Mesenchymal stem cell (in vitro differentiated cells and primary cell): ENCODE measurements at regions not wholly inside any gene's neighbourhood (a gene's known extent, or its start where the extent isn't known, plus 50 kb on each side); places are given as distances from the start of the nearest gene placed in this dataset.
"Not testable (repeated sequence)": the region's sequence is repeated elsewhere in the genome, so short reads cannot be mapped to it uniquely, and the experiment has no call there.

Source experiments
- DNase-seq: peaks from one replicate; pipeline ENCODE4 v3.0.0-alpha.2; 2013
- H2AFZ ChIP-seq: one replicate; pipeline ENCODE4 v1.6.1; 2013; ENCODE audit warnings: low read depth, mild to moderate bottlenecking, control low read depth, inconsistent platforms, low read length, moderate library complexity
- H2AK5ac ChIP-seq: 2 replicates; pipeline ENCODE4 v1.6.1; 2013; ENCODE audit warnings: low read length, moderate library complexity, mild to moderate bottlenecking, inconsistent platforms; ENCODE audit not compliant: severe bottlenecking
- H2BK120ac ChIP-seq: one replicate; pipeline ENCODE4 v1.6.1; 2013; ENCODE audit warnings: low read depth, mild to moderate bottlenecking, inconsistent platforms, low read length, moderate library complexity
- H2BK12ac ChIP-seq, 2 experiments: one replicate each; pipeline ENCODE4 v1.6.1; 2013; ENCODE audit warnings: inconsistent platforms in 2 of 2, low read length in 2 of 2, mild to moderate bottlenecking in 2 of 2, moderate library complexity in 2 of 2, control low read depth in 1 of 2
- H2BK15ac ChIP-seq: one replicate; pipeline ENCODE4 v1.6.1; 2013; ENCODE audit warnings: mild to moderate bottlenecking, low read depth, inconsistent platforms; ENCODE audit not compliant: poor library complexity, severe bottlenecking
- H2BK5ac ChIP-seq: 2 replicates; pipeline ENCODE4 v1.6.1; 2013; ENCODE audit warnings: low read depth, mild to moderate bottlenecking, low read length, control low read depth, inconsistent platforms; ENCODE audit not compliant: poor library complexity, severe bottlenecking
- H3K14ac ChIP-seq, 2 experiments: one replicate each; pipeline ENCODE4 v1.6.1; 2013; ENCODE audit warnings: inconsistent platforms in 2 of 2, low read length in 2 of 2, control low read depth in 1 of 2, mild to moderate bottlenecking in 1 of 2, moderate library complexity in 1 of 2
- H3K18ac ChIP-seq, 2 experiments: one replicate each; pipeline ENCODE4 v1.6.1; 2013; ENCODE audit warnings: inconsistent platforms in 2 of 2, low read length in 2 of 2, control low read depth in 1 of 2, low read depth in 1 of 2, mild to moderate bottlenecking in 1 of 2
- H3K23ac ChIP-seq, 2 experiments: one replicate each; pipeline ENCODE4 v1.6.1; 2013; ENCODE audit warnings: inconsistent platforms in 2 of 2, low read length in 2 of 2, mild to moderate bottlenecking in 2 of 2, moderate library complexity in 2 of 2, control low read depth in 1 of 2
- H3K27ac ChIP-seq: 2 replicates; pipeline ENCODE4 v1.5.1; 2013; ENCODE audit warnings: mild to moderate bottlenecking, moderate library complexity, low read length, control low read depth, inconsistent platforms; ENCODE audit not compliant: poor library complexity, severe bottlenecking
- H3K27me3 ChIP-seq, 2 experiments: 2 replicates each; pipeline versions ENCODE4 v1.6.1 to v1.7.0; 2013; ENCODE audit warnings: low read length in 2 of 2, mild to moderate bottlenecking in 2 of 2, moderate library complexity in 2 of 2, control low read depth in 1 of 2, inconsistent platforms in 1 of 2; ENCODE audit not compliant: control insufficient read depth in 1 of 2, insufficient read depth in 1 of 2
- H3K36me3 ChIP-seq, 2 experiments: 2 replicates each; pipeline versions ENCODE4 v1.6.1 to v1.7.0; 2013; ENCODE audit warnings: low read length in 2 of 2, control low read depth in 1 of 2, inconsistent platforms in 1 of 2, low read depth in 1 of 2, mild to moderate bottlenecking in 1 of 2; ENCODE audit not compliant: insufficient read depth in 2 of 2, control insufficient read depth in 1 of 2
- H3K4ac ChIP-seq, 2 experiments: one replicate each; pipeline ENCODE4 v1.6.1; 2013; ENCODE audit warnings: inconsistent platforms in 2 of 2, low read length in 2 of 2, mild to moderate bottlenecking in 2 of 2, moderate library complexity in 2 of 2, control low read depth in 1 of 2, low read depth in 1 of 2
- H3K4me1 ChIP-seq: 2 replicates; pipeline ENCODE4 v1.6.1; 2013; ENCODE audit warnings: low read depth, low read length, control low read depth; ENCODE audit not compliant: control insufficient read depth, insufficient read depth
- H3K4me2 ChIP-seq: 2 replicates; pipeline ENCODE4 v1.6.1; 2013; ENCODE audit warnings: low read length, mild to moderate bottlenecking, inconsistent platforms; ENCODE audit not compliant: poor library complexity, severe bottlenecking
- H3K4me3 ChIP-seq, 2 experiments: 2 replicates each; pipeline versions ENCODE4 v1.5.1 to v1.7.0; 2013; ENCODE audit warnings: low read length in 2 of 2, mild to moderate bottlenecking in 2 of 2, control low read depth in 1 of 2, low read depth in 1 of 2; ENCODE audit not compliant: insufficient read depth in 1 of 2
- H3K79me1 ChIP-seq: replicated peaks from 2 replicates; pipeline ENCODE4 v1.6.1; 2013; ENCODE audit warnings: mild to moderate bottlenecking, control low read depth, low read length, inconsistent platforms; ENCODE audit not compliant: poor library complexity, severe bottlenecking
- H3K9ac ChIP-seq: 2 replicates; pipeline ENCODE4 v1.7.0; 2013; ENCODE audit warnings: mild to moderate bottlenecking, low read length, moderate library complexity
- H3K9me3 ChIP-seq: 2 replicates; pipeline ENCODE4 v1.7.0; 2013; ENCODE audit warnings: mild to moderate bottlenecking, low read length; ENCODE audit not compliant: control insufficient read depth
- H4K8ac ChIP-seq: one replicate; pipeline ENCODE4 v1.6.1; 2013; ENCODE audit warnings: inconsistent platforms, mild to moderate bottlenecking, low read length, moderate library complexity
- H4K91ac ChIP-seq: one replicate; pipeline ENCODE4 v1.6.1; 2013; ENCODE audit warnings: mild to moderate bottlenecking, low read length, inconsistent platforms
- WGBS: methylation state at CpG from one replicate; pipeline ENCODE4 v1.1.7; 2013; ENCODE audit warnings: mixed read lengths; 5-methylcytosine and 5-hydroxymethylcytosine counted together

DNA sequence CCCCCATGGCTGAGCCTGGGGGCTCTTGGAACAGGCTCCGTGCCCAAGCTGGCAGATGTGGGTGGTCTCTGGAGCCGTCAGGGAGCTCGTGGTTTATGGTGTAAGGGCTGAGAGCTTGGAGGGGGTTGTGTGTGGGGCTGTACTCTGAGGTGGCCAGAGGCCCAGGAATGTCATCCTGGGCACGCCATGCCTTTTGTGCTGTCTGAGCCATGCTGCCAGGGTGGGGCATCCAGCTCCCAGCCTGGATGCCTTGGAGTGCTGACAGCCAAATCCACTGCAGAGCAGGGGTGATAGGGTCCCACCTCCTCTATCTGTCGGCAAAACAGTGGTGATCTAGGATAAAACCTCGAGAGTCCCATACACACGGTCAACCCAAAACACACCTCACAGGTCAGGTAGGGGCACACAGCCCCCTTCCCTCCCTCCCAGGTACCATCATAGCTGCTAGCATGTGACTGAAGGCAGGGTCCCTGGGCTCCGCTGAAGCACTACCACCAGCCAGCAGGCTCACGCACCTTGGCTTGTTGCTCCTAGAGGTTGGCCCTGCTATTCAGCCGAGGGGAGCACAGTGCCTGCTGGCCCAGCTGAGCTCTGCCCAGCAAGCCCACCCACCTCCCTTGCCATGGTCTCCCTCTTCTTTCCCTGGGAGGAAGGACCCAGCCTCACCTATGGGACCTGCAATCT is 61.5 kb downstream of the GOLGA8B start:
- 71% methylated on average over 9 of the region's 10 CpGs for WGBS
- not testable (repeated sequence) for H3K27me3 ChIP-seq, H3K9me3 ChIP-seq, H3K4me2 ChIP-seq, H3K18ac ChIP-seq, H3K79me1 ChIP-seq, H4K91ac ChIP-seq, H3K23ac ChIP-seq, H3K36me3 ChIP-seq, H2BK120ac ChIP-seq, H2AFZ ChIP-seq, DNase-seq, H3K14ac ChIP-seq, H2BK12ac ChIP-seq, H2BK5ac ChIP-seq, H4K8ac ChIP-seq, H2BK15ac ChIP-seq, H3K27ac ChIP-seq, H3K9ac ChIP-seq, H2AK5ac ChIP-seq, H3K4me1 ChIP-seq, H3K4me3 ChIP-seq, H3K4ac ChIP-seq

DNA sequence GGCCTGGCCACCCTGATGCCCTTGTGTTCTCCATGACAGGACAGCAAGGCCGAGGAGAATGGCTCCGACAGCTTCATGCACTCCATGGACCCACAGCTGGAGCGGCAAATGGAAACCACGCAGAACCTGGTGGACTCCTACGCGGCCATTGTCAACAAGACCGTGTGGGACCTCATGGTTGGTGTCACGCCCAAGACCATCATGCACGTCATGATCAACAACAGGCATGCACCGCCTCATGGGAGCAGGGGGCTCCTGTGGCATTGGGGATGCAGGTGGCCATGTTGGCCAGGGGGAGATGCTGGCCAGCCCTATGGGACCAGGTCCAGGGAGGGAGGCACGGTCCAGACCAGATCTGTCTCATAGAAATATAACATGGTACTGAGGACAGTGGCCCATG is 62.9 kb downstream of the GOLGA8B start:
- Histone ChIP-seq H4K91ac (no peak overlapping the region), H3K18ac (no peak overlapping the region), H2BK15ac (no peak overlapping the region), H3K9me3 (no peaks in the 10 kb centered on the region), H2AK5ac (no peak overlapping the region), H3K4me1 (no peaks in the 10 kb centered on the region), H3K27ac (no peak overlapping the region), H2BK120ac (no peak overlapping the region), H3K9ac (no peak overlapping the region), H4K8ac (no peak overlapping the region), H2AFZ (no peak overlapping the region), H2BK12ac (no peak overlapping the region), H3K4ac (no peak overlapping the region), H3K14ac (no peak overlapping the region), H3K4me2 (no peak overlapping the region), H3K79me1 (no peaks in the 10 kb centered on the region), H3K27me3 (peaks cover 3 to 6% of the 10 kb centered on the region in 2 experiments), H3K4me3 (no peak overlapping the region), H3K36me3 (no peaks in the 10 kb centered on the region), H3K23ac (no peak overlapping the region), H2BK5ac (no peak overlapping the region)
- no peak for DNase-seq
- 71% methylated on average over 11 of the region's 11 CpGs for WGBS

DNA sequence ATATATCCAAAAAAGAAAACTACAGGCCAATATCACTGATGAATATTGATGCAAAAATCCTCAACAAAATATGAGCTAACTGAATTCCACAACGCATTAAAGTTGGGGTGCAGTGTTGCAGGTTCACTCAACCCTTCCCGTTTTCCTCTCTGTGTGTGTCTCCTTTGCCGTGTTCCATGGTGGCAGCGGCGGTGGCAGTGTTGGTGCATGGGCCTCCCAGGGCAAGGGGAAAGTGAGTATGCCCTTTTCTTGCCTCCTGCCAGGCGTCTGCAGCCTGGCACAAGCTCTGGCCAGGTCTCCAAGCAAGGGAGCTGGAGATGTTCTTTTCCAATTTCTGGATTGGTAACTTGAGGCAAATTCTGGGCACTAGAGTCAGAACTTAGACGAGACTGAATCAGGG is 63.4 kb downstream of the GOLGA8B start:
- not testable (repeated sequence) for H2BK5ac ChIP-seq, H3K14ac ChIP-seq, H3K27me3 ChIP-seq, H4K91ac ChIP-seq, H2BK120ac ChIP-seq, H3K18ac ChIP-seq, H3K23ac ChIP-seq, H2BK12ac ChIP-seq, H2AFZ ChIP-seq, H3K4me2 ChIP-seq, H3K36me3 ChIP-seq, H3K4me1 ChIP-seq, H3K79me1 ChIP-seq, H4K8ac ChIP-seq, H2BK15ac ChIP-seq, H3K9me3 ChIP-seq, H2AK5ac ChIP-seq, H3K27ac ChIP-seq, H3K4me3 ChIP-seq, DNase-seq, H3K4ac ChIP-seq, H3K9ac ChIP-seq
- WGBS = 85% methylated on average over 7 of the region's 7 CpGs

DNA sequence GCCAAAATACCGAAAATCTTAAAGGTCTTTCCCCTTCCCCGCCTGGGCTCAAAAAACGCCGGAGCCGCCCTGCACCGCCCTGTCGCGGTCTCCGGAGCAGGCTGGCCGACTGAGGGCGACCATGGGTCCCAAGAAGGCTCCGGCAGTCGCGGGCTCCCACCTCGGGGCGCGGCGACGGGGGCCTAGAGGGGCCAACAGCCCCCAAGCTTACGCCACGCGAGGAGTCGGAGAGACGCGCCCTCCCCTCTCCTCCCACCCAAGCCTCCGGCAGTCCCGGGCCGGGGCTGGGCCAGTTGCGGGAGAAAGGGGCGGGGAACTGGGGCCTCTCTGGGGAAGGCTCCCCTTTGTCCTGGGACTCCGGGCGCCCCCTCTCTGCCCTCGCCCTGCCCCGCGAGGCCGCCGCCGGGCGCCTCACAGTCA is 69.2 kb downstream of the GOLGA8B start:
- Histone ChIP-seq H3K4me3 (peak overlapping the region; percentile 65 to 80), H3K4me1 (peaks cover 10% of the 10 kb centered on the region), H3K18ac (peak overlapping the region; percentile 2 to 48), H3K4ac (peak overlapping the region in 1 of 2 experiments; percentile 20), H3K9ac (peak overlapping the region; percentile 76), H4K91ac (peak overlapping the region; percentile 46), H2AK5ac (no peak overlapping the region), H3K14ac (no peak overlapping the region), H2BK5ac (no peak overlapping the region), H3K23ac (peak overlapping the region in 1 of 2 experiments; percentile 76), H3K9me3 (no peaks in the 10 kb centered on the region), H3K27ac (no peak overlapping the region), H3K4me2 (peak overlapping the region; percentile 98), H3K79me1 (no peaks in the 10 kb centered on the region), H2BK120ac (no peak overlapping the region), H2AFZ (peak overlapping the region; percentile 92), H2BK15ac (no peak overlapping the region), H4K8ac (peak overlapping the region; percentile 7), H3K36me3 (no peaks in the 10 kb centered on the region), H2BK12ac (peak overlapping the region in 1 of 2 experiments; percentile 54), H3K27me3 (peaks cover 15 to 18% of the 10 kb centered on the region in 2 experiments)
- WGBS = 0% methylated on average over 21 of the region's 39 CpGs
- DNase-seq = no peak
